HFFc6 (cell line): ENCODE measurements at regions not wholly inside any gene's neighbourhood (a gene's known extent, or its start where the extent isn't known, plus 50 kb on each side); places are given as distances from the start of the nearest gene placed in this dataset.

Experiments
- DNase-seq: peaks from one replicate; pipeline ENCODE4 v3.0.0-alpha.2; 2018
- H3K27ac Mint-ChIP-seq: 2 replicates; pipeline ENCODE4 v1.8.0; 2020; ENCODE audit warnings: mild to moderate bottlenecking, mixed read lengths
- H3K27me3 Mint-ChIP-seq: 2 replicates; pipeline ENCODE4 v1.8.0; 2021; ENCODE audit warnings: mild to moderate bottlenecking, moderate library complexity, mixed read lengths; ENCODE audit not compliant: insufficient read depth
- H3K36me3 Mint-ChIP-seq: 2 replicates; pipeline ENCODE4 v1.8.0; 2021; ENCODE audit warnings: low read depth, mixed read lengths
- H3K4me1 Mint-ChIP-seq: 2 replicates; pipeline ENCODE4 v1.8.0; 2020; ENCODE audit warnings: low read depth, mixed read lengths
- H3K4me3 Mint-ChIP-seq: 2 replicates; pipeline ENCODE4 v1.8.0; 2020; ENCODE audit warnings: mild to moderate bottlenecking, moderate library complexity, mixed read lengths
- H3K9me3 Mint-ChIP-seq: 2 replicates; pipeline ENCODE4 v1.8.0; 2020; ENCODE audit warnings: mild to moderate bottlenecking, mixed read lengths
- CTCF ChIP-seq: fragments of 200-600 bp; sonication (generic); IDR thresholded peaks from 2 replicates; pipeline ENCODE4 v1.5.0; 2021; ENCODE audit warnings: antibody characterized with exemption, mild to moderate bottlenecking

- Mint-ChIP-seq H3K9me3 (peaks cover 20% of the 10 kb centered on the region), H3K27me3 (no peaks in the 10 kb centered on the region; the same call in 1 of the 2 replicates), H3K27ac (no peak overlapping the region), H3K36me3 (peaks cover 4% of the 10 kb centered on the region; the same call in 1 of the 2 replicates), H3K4me1 (no peaks in the 10 kb centered on the region), H3K4me3 (no peak overlapping the region)
- no peak for TF ChIP-seq CTCF
- no peak for DNase-seq
These were observed 729.9 kb downstream of the ZWINT start for GRCh38 chr10:55631071-55631654.

GRCh38 chr10:55630491-55631056 lies 730.5 kb downstream of the ZWINT start:
- no peak for DNase-seq
- H3K36me3 Mint-ChIP-seq: peaks cover 4% of the 10 kb centered on the region; the same call in 1 of the 2 replicates
- H3K9me3 Mint-ChIP-seq: peaks cover 24% of the 10 kb centered on the region
- TF ChIP-seq CTCF: no peak
- H3K27ac Mint-ChIP-seq: no peak overlapping the region
- H3K4me1 Mint-ChIP-seq: no peaks in the 10 kb centered on the region
- no peak overlapping the region for H3K4me3 Mint-ChIP-seq
- no peaks in the 10 kb centered on the region; the same call in 1 of the 2 replicates for H3K27me3 Mint-ChIP-seq

DNA sequence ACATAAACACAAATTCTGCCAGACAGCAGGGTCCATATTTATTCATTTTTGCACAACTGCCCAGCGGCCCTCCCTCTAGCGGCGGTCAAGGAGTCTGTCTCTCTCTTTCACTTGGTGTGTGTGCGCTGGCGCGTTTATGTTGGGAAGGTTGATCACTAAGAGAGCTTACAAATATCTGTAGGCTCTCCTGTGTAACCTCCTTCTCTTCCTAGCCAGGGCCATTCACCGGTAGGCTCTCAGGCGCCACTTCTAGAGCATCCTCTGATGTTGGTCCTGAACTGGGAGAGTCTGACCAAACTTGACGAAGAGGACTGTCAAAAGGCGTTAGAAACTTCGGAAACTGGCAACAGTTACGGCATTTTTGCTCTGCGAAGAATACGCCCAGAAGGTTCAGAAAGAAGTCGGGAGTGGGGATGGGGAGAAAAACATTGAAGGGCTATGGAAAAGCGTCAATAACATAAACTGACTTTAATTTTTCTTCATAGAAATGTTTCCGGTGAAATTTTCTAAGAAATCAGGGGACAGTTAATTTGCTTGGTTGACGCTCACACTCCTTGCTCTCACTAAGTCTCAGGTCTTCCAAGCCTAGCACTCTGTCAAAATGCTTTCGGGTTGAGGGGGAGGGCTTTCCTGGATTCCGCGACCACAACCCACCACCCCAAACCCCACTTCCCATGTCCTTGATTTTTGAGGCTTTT lies 731.1 kb downstream of the ZWINT start:
- no peak for DNase-seq
- H3K36me3 Mint-ChIP-seq: peaks cover 4% of the 10 kb centered on the region; the same call in 1 of the 2 replicates
- no peaks in the 10 kb centered on the region; the same call in 1 of the 2 replicates for H3K27me3 Mint-ChIP-seq
- H3K9me3 Mint-ChIP-seq: peaks cover 25% of the 10 kb centered on the region
- no peak overlapping the region for H3K27ac Mint-ChIP-seq
- peak; percentile 35 for TF ChIP-seq CTCF
- H3K4me1 Mint-ChIP-seq: no peaks in the 10 kb centered on the region
- no peak overlapping the region for H3K4me3 Mint-ChIP-seq

- peaks cover 17% of the 10 kb centered on the region for H3K9me3 Mint-ChIP-seq
- H3K4me3 Mint-ChIP-seq: no peak overlapping the region
These were observed 732.8 kb downstream of the ZWINT start for GRCh38 chr10:55628260-55628701.

More at GRCh38 chr10:55628260-55628701, 732.8 kb downstream of the ZWINT start:
- no peak for TF ChIP-seq CTCF
- Mint-ChIP-seq H3K27me3 (no peaks in the 10 kb centered on the region; the same call in 1 of the 2 replicates), H3K4me1 (no peaks in the 10 kb centered on the region), H3K36me3 (peaks cover 4% of the 10 kb centered on the region; the same call in 1 of the 2 replicates), H3K27ac (no peak overlapping the region)
- DNase-seq: no peak
